Stomach (tissue), 8 donors: ENCODE measurements at regions not wholly inside any gene's neighbourhood (a gene's known extent, or its start where the extent isn't known, plus 50 kb on each side); places are given as distances from the start of the nearest gene placed in this dataset.

ENCODE experiments used
- DNase-seq, 2 donors: peaks; one replicate each; pipeline versions ENCODE4 v3.0.0 to v3.0.0-alpha.2; 2013 to 2019
- H3K27ac ChIP-seq, 5 donors: fragments of 200-600 bp in 4 of 5; sonication (generic) in 4 of 5; one replicate each; pipeline ENCODE4 v1.5.1; 2013 to 2019; ENCODE audit warnings: mild to moderate bottlenecking in 1 of 5, moderate library complexity in 1 of 5
- H3K27me3 ChIP-seq, 3 donors: fragments of 200-600 bp; sonication (generic); one replicate each; pipeline ENCODE4 v1.5.1; 2017 to 2019; ENCODE audit warnings: mixed run types in 1 of 3
- H3K36me3 ChIP-seq, 4 donors: fragments of 200-600 bp; sonication (generic); 1 replicate in 3 of 4; 2 replicates in 1 of 4; pipeline ENCODE4 v1.5.1; 2016 to 2019
- H3K4me1 ChIP-seq, 4 donors: fragments of 200-600 bp; sonication (generic); one replicate each; pipeline ENCODE4 v1.5.1; 2016 to 2019
- H3K4me3 ChIP-seq, 4 donors: fragments of 200-600 bp; sonication (generic) in 3 of 4; one replicate each; pipeline ENCODE4 v1.5.1; 2016 to 2019; ENCODE audit warnings: mild to moderate bottlenecking in 1 of 4
- H3K9me3 ChIP-seq, 4 donors: fragments of 200-600 bp; sonication (generic); one replicate each; pipeline ENCODE4 v1.5.1; 2016 to 2019
- CTCF ChIP-seq, 7 experiments: fragments of 450-650 bp in 4 of 7; fragments of 200-600 bp in 3 of 7; sonication (generic) in 3 of 7; IDR thresholded peaks; one replicate each; pipeline ENCODE4 v1.5.1; 2016 to 2019; ENCODE audit warnings: antibody characterized with exemption in 7 of 7, control low read depth in 2 of 7, mild to moderate bottlenecking in 1 of 7
- EP300 ChIP-seq: sonication (generic); formaldehyde crosslinking; IDR thresholded peaks from one replicate; pipeline ENCODE4 v1.6.1; 2017; ENCODE audit warnings: antibody characterized with exemption
- POLR2A ChIP-seq, 4 donors: fragments of 450-650 bp; IDR thresholded peaks; one replicate each; pipeline ENCODE4 v1.6.1; 2016; ENCODE audit warnings: antibody characterized with exemption in 4 of 4, control low read depth in 2 of 4, mild to moderate bottlenecking in 1 of 4, moderate library complexity in 1 of 4
- POLR2AphosphoS5 ChIP-seq, 3 donors: sonication (generic); formaldehyde crosslinking; IDR thresholded peaks; one replicate each; pipeline ENCODE4 v1.6.1; 2016; ENCODE audit warnings: antibody characterized with exemption in 3 of 3
- WGBS, 5 donors: extraction: QIAGEN DNeasy Blood & Tissue Kit in 3 of 5; methylation state at CpG; one replicate each; pipeline versions ENCODE4 v1.1.5 to v1.1.7; 2013 to 2018; 5-methylcytosine and 5-hydroxymethylcytosine counted together
- intact Hi-C: fragments of 100-400 bp; cut with DNase I; formaldehyde crosslinking; loops from one replicate; pipeline ENCODE4 v1.15.1; 2023; ENCODE audit warnings: low total_unique reads
- donor health status: healthy with polysubstance abuse.
- donor health status: Bipolar disorder and iron deficiency.
- donor health status: healthy.

- WGBS, 5 donors = 56 to 64% (median 59%) methylated on average over 4 of the region's 4 CpGs
- intact Hi-C loops = no loop called here
- Histone ChIP-seq H3K27me3 (no peaks in the 10 kb centered on the region), H3K36me3 (no peaks in the 10 kb centered on the region), H3K9me3 (no peaks in the 10 kb centered on the region), H3K4me1 (no peaks in the 10 kb centered on the region), H3K4me3 (no peak overlapping the region), H3K27ac (no peak overlapping the region)
- no peak for TF ChIP-seq EP300
- TF ChIP-seq POLR2A (IDR thresholded peaks at IDR 0.05) = no peak
- TF ChIP-seq CTCF (IDR thresholded peaks at IDR 0.05) = no peak
- no peak for TF ChIP-seq POLR2AphosphoS5 (IDR thresholded peaks at IDR 0.05)
- no peak for DNase-seq
Measured at GRCh38 chr9:118987167-118987566, 382.1 kb downstream of the BRINP1 start.

GRCh38 chr9:118990949-118991348 is 378.3 kb downstream of the BRINP1 start:
- no peak overlapping the region for H3K4me3 ChIP-seq
- intact Hi-C loops = no loop called here
- TF ChIP-seq POLR2AphosphoS5 (IDR thresholded peaks at IDR 0.05) (no peak), EP300 (no peak), CTCF (IDR thresholded peaks at IDR 0.05) (no peak), POLR2A (IDR thresholded peaks at IDR 0.05) (no peak)
- no peak overlapping the region for H3K27ac ChIP-seq
- H3K9me3 ChIP-seq = no peaks in the 10 kb centered on the region
- no peaks in the 10 kb centered on the region for H3K36me3 ChIP-seq
- no peak for DNase-seq
- no peaks in the 10 kb centered on the region for H3K27me3 ChIP-seq
- no peaks in the 10 kb centered on the region for H3K4me1 ChIP-seq
- 67 to 77% (median 69%) methylated on average over 2 of the region's 2 CpGs for WGBS, 5 donors

GRCh38 chr9:118991366-118992285 is 377.6 kb downstream of the BRINP1 start:
- H3K9me3 ChIP-seq = no peaks in the 10 kb centered on the region
- no peak overlapping the region for H3K27ac ChIP-seq
- intact Hi-C loops = no loop called here
- H3K4me1 ChIP-seq = no peaks in the 10 kb centered on the region
- TF ChIP-seq EP300 (no peak), POLR2AphosphoS5 (IDR thresholded peaks at IDR 0.05) (no peak), POLR2A (IDR thresholded peaks at IDR 0.05) (no peak), CTCF (IDR thresholded peaks at IDR 0.05) (no peak)
- no peak for DNase-seq
- H3K4me3 ChIP-seq = no peak overlapping the region
- H3K27me3 ChIP-seq = no peaks in the 10 kb centered on the region
- 58 to 77% (median 73%) methylated on average over 3 of the region's 3 CpGs for WGBS, 5 donors
- no peaks in the 10 kb centered on the region for H3K36me3 ChIP-seq

- H3K4me1 ChIP-seq = no peaks in the 10 kb centered on the region
- no peak overlapping the region for H3K4me3 ChIP-seq
- no peaks in the 10 kb centered on the region for H3K27me3 ChIP-seq
- intact Hi-C loops = no loop called here
- 40 to 45% (median 44%) methylated on average over 15 of the region's 15 CpGs for WGBS, 5 donors
- no peaks in the 10 kb centered on the region for H3K36me3 ChIP-seq
- DNase-seq = peak in 1 of 2 donors; percentile 6
- no peaks in the 10 kb centered on the region for H3K9me3 ChIP-seq
- no peak overlapping the region for H3K27ac ChIP-seq
- TF ChIP-seq EP300 (no peak), CTCF (IDR thresholded peaks at IDR 0.05) (no peak), POLR2AphosphoS5 (IDR thresholded peaks at IDR 0.05) (no peak), POLR2A (IDR thresholded peaks at IDR 0.05) (no peak)
Measured at GRCh38 chr9:118992813-118993794, 376.1 kb downstream of the BRINP1 start.
